HepG2 (cell line): ENCODE measurements at regions not wholly inside any gene's neighbourhood (a gene's known extent, or its start where the extent isn't known, plus 50 kb on each side); places are given as distances from the start of the nearest gene placed in this dataset.

Experiments
- TAF1 ChIP-seq: sonication (generic); formaldehyde crosslinking; IDR thresholded peaks from 2 replicates; pipeline ENCODE4 v1.4.0; 2020; ENCODE audit warnings: missing genetic modification reagents
- TF ChIP-seq, protein P1 (sequence below): sonication (generic); formaldehyde crosslinking; IDR thresholded peaks from 2 replicates; pipeline ENCODE4 v1.5.0; 2020; ENCODE audit warnings: mild to moderate bottlenecking, missing genetic modification reagents, moderate library complexity

GRCh38 chr15:25220834-25221233, 218.0 kb downstream of the UBE3A start:
- no peak for TF ChIP-seq TAF1 (CRISPR knock-in tag)
- TF ChIP-seq, protein P1, sequence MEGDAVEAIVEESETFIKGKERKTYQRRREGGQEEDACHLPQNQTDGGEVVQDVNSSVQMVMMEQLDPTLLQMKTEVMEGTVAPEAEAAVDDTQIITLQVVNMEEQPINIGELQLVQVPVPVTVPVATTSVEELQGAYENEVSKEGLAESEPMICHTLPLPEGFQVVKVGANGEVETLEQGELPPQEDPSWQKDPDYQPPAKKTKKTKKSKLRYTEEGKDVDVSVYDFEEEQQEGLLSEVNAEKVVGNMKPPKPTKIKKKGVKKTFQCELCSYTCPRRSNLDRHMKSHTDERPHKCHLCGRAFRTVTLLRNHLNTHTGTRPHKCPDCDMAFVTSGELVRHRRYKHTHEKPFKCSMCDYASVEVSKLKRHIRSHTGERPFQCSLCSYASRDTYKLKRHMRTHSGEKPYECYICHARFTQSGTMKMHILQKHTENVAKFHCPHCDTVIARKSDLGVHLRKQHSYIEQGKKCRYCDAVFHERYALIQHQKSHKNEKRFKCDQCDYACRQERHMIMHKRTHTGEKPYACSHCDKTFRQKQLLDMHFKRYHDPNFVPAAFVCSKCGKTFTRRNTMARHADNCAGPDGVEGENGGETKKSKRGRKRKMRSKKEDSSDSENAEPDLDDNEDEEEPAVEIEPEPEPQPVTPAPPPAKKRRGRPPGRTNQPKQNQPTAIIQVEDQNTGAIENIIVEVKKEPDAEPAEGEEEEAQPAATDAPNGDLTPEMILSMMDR (CRISPR knock-in tag): no peak
